Thymus (tissue), 11 donors: ENCODE measurements at regions not wholly inside any gene's neighbourhood (a gene's known extent, or its start where the extent isn't known, plus 50 kb on each side); places are given as distances from the start of the nearest gene placed in this dataset.

ENCODE experiments used
- DNase-seq, 9 donors: peaks; one replicate each; pipeline ENCODE4 v3.0.0-alpha.2; 2013; ENCODE audit warnings: low spot score in 9 of 9, low read depth in 6 of 9, missing footprints in 1 of 9
- H3K27ac ChIP-seq, 2 donors: one replicate each; pipeline ENCODE4 v1.5.1; 2013; ENCODE audit warnings: control low read depth in 1 of 2, low read depth in 1 of 2, low read length in 1 of 2, mild to moderate bottlenecking in 1 of 2, moderate library complexity in 1 of 2
- H3K27me3 ChIP-seq, 2 donors: one replicate each; pipeline ENCODE4 v1.5.1; 2013; ENCODE audit warnings: low read length in 1 of 2; ENCODE audit not compliant: control insufficient read depth in 2 of 2, insufficient read depth in 1 of 2
- H3K36me3 ChIP-seq, 2 donors: one replicate each; pipeline ENCODE4 v1.5.1; 2013; ENCODE audit warnings: low read length in 1 of 2, mild to moderate bottlenecking in 1 of 2, moderate library complexity in 1 of 2; ENCODE audit not compliant: control insufficient read depth in 2 of 2, insufficient read depth in 2 of 2
- H3K4me1 ChIP-seq, 2 donors: one replicate each; pipeline ENCODE4 v1.5.1; 2013; ENCODE audit warnings: low read length in 2 of 2; ENCODE audit not compliant: control insufficient read depth in 2 of 2, insufficient read depth in 2 of 2
- H3K4me3 ChIP-seq, 2 donors: one replicate each; pipeline ENCODE4 v1.5.1; 2013; ENCODE audit warnings: low read length in 2 of 2, control low read depth in 1 of 2, mild to moderate bottlenecking in 1 of 2
- H3K9me3 ChIP-seq, 2 donors: one replicate each; pipeline ENCODE4 v1.5.1; 2013; ENCODE audit warnings: low read length in 1 of 2, mild to moderate bottlenecking in 1 of 2; ENCODE audit not compliant: control insufficient read depth in 2 of 2, insufficient read depth in 1 of 2
- WGBS: extraction: QIAGEN DNeasy Blood & Tissue Kit; methylation state at CpG from one replicate; pipeline ENCODE4 v1.1.7; 2013; 5-methylcytosine and 5-hydroxymethylcytosine counted together
- donor health status: healthy.

- H3K27ac ChIP-seq: no peak overlapping the region
- no peaks in the 10 kb centered on the region for H3K27me3 ChIP-seq
- DNase-seq: no peak
- no peak overlapping the region for H3K4me3 ChIP-seq
- WGBS: 95% methylated on average over 3 of the region's 3 CpGs
- H3K4me1 ChIP-seq: no peaks in the 10 kb centered on the region
- no peaks in the 10 kb centered on the region for H3K9me3 ChIP-seq
- H3K36me3 ChIP-seq: no peaks in the 10 kb centered on the region
Observed at GRCh38 chr2:138274421-138275291, 226.9 kb upstream of the SPOPL start.

- Histone ChIP-seq H3K36me3 (no peaks in the 10 kb centered on the region), H3K9me3 (no peaks in the 10 kb centered on the region), H3K4me3 (no peak overlapping the region), H3K27me3 (no peaks in the 10 kb centered on the region), H3K4me1 (no peaks in the 10 kb centered on the region), H3K27ac (no peak overlapping the region)
- WGBS: 74% methylated on average over 2 of the region's 2 CpGs
- no peak for DNase-seq
Observed at GRCh38 chr2:138275292-138275690, 226.3 kb upstream of the SPOPL start.

GRCh38 chr2:138275881-138276280 lies 225.7 kb upstream of the SPOPL start:
- no peak overlapping the region for H3K27ac ChIP-seq
- no peak for DNase-seq
- H3K27me3 ChIP-seq: no peaks in the 10 kb centered on the region
- H3K4me1 ChIP-seq: no peaks in the 10 kb centered on the region
- no peaks in the 10 kb centered on the region for H3K9me3 ChIP-seq
- 91% methylated on average over 4 of the region's 4 CpGs for WGBS
- no peaks in the 10 kb centered on the region for H3K36me3 ChIP-seq
- no peak overlapping the region for H3K4me3 ChIP-seq

- H3K27ac ChIP-seq: no peak overlapping the region
Observed at GRCh38 chr2:138276339-138276738, 225.2 kb upstream of the SPOPL start.

GRCh38 chr2:138277062-138277461 lies 224.5 kb upstream of the SPOPL start:
- Histone ChIP-seq H3K27ac (no peak overlapping the region), H3K9me3 (no peaks in the 10 kb centered on the region), H3K4me3 (no peak overlapping the region), H3K4me1 (no peaks in the 10 kb centered on the region), H3K36me3 (no peaks in the 10 kb centered on the region), H3K27me3 (no peaks in the 10 kb centered on the region)
- no peak for DNase-seq

More at GRCh38 chr2:138276339-138276738, 225.2 kb upstream of the SPOPL start:
- Histone ChIP-seq H3K4me3 (no peak overlapping the region), H3K9me3 (no peaks in the 10 kb centered on the region), H3K27me3 (no peaks in the 10 kb centered on the region), H3K36me3 (no peaks in the 10 kb centered on the region), H3K4me1 (no peaks in the 10 kb centered on the region)
- 88% methylated on average over 1 of the region's 1 CpG for WGBS
- DNase-seq: no peak

GRCh38 chr2:138279871-138280270 lies 221.7 kb upstream of the SPOPL start:
- no peaks in the 10 kb centered on the region for H3K4me1 ChIP-seq
- H3K9me3 ChIP-seq: no peaks in the 10 kb centered on the region
- no peak overlapping the region for H3K27ac ChIP-seq
- H3K36me3 ChIP-seq: no peaks in the 10 kb centered on the region
- H3K4me3 ChIP-seq: no peak overlapping the region
- no peaks in the 10 kb centered on the region for H3K27me3 ChIP-seq
- no peak for DNase-seq

GRCh38 chr2:138280999-138281695 lies 220.4 kb upstream of the SPOPL start:
- no peaks in the 10 kb centered on the region for H3K4me1 ChIP-seq
- no peaks in the 10 kb centered on the region for H3K27me3 ChIP-seq
- H3K4me3 ChIP-seq: no peak overlapping the region
- H3K36me3 ChIP-seq: no peaks in the 10 kb centered on the region
- DNase-seq: no peak
- no peak overlapping the region for H3K27ac ChIP-seq
- no peaks in the 10 kb centered on the region for H3K9me3 ChIP-seq
- 99% methylated on average over 1 of the region's 1 CpG for WGBS

- Histone ChIP-seq H3K4me3 (no peak overlapping the region), H3K36me3 (no peaks in the 10 kb centered on the region), H3K9me3 (no peaks in the 10 kb centered on the region), H3K4me1 (no peaks in the 10 kb centered on the region), H3K27me3 (no peaks in the 10 kb centered on the region), H3K27ac (no peak overlapping the region)
- WGBS: 94% methylated on average over 5 of the region's 5 CpGs
- no peak for DNase-seq
Observed at GRCh38 chr2:138282014-138282672, 219.4 kb upstream of the SPOPL start.

GRCh38 chr2:138291805-138292204 lies 209.8 kb upstream of the SPOPL start:
- DNase-seq: no peak
- H3K27me3 ChIP-seq: no peaks in the 10 kb centered on the region
- 95% methylated on average over 3 of the region's 3 CpGs for WGBS
- H3K9me3 ChIP-seq: peaks cover 0 to 3% of the 10 kb centered on the region in 2 donors
- H3K4me1 ChIP-seq: no peaks in the 10 kb centered on the region
- H3K4me3 ChIP-seq: no peak overlapping the region
- no peak overlapping the region for H3K27ac ChIP-seq
- no peaks in the 10 kb centered on the region for H3K36me3 ChIP-seq
